GM19395 (cell line): ENCODE measurements at regions not wholly inside any gene's neighbourhood (a gene's known extent, or its start where the extent isn't known, plus 50 kb on each side); places are given as distances from the start of the nearest gene placed in this dataset.
"Not testable (repeated sequence)": the region's sequence is repeated elsewhere in the genome, so short reads cannot be mapped to it uniquely, and the experiment has no call there.

Experiments used
- ATAC-seq: cut with Tn5 transposase; IDR thresholded peaks from one replicate; pipeline ENCODE4 v1.9.1; 2021; ENCODE audit warnings: mild to moderate bottlenecking, moderate library complexity; ENCODE audit not compliant: unreplicated experiment

DNA sequence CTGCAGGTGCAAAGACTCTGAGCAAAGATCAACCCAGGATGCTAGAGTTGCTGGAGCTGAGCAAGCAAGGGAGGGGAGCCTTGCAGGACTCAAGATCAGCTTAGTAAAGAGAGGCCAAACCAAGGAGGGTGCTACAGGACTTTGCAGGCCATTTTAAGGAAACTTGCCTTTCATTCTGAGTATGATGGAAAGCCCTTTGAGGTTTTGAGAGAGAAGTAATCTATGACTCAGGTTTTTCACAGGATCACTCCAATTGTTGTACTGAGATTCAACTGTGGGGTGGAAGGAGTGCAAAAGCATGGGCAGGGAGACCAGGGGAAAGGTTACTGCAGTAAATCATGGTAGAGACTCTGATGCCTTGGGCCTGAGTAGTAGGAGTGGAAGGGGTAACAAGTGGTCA, 260.4 kb upstream of the GPR149 start:
- peak; percentile 67 for ATAC-seq

DNA sequence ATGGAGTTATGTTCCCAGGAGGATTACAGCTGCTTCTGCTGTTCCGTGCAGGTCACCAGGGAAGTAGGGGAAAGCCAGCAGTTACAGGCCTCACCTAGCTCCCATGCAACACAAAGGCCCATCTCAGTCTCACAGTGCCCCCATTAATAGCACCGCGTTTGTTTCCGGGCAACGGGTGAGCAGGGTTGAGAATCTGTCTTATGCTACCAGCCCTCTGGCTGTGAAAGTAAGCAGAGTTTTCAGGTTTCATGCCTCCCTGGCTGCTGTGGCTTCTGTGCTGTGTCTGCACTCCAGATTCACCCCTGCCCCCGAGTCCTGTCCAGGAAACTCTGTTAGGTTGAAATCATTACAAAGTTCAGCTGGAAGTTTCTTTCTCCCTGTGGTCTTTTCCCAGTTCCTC, 254.4 kb upstream of the GPR149 start:
- no peak for ATAC-seq

DNA sequence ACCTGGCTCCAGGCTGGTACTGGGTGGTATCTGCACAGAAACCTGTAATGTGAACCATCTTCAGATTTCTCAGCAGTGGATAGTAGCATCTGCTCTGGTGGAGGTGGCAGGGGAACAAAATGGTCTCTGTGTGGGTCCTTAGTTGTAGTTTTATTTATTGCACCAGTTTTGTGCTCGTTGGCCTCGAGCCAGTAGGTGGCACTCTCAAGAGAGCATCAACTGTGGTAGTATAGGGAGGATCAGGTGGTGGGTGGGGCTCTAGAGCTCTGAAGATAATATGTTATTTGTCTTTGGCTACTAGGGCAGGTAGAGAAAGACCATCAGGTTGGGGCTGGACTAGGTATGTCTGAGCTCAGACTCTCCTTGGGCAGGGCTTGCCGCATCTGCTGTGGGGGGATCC, 254.0 kb upstream of the GPR149 start:
- ATAC-seq = no peak

DNA sequence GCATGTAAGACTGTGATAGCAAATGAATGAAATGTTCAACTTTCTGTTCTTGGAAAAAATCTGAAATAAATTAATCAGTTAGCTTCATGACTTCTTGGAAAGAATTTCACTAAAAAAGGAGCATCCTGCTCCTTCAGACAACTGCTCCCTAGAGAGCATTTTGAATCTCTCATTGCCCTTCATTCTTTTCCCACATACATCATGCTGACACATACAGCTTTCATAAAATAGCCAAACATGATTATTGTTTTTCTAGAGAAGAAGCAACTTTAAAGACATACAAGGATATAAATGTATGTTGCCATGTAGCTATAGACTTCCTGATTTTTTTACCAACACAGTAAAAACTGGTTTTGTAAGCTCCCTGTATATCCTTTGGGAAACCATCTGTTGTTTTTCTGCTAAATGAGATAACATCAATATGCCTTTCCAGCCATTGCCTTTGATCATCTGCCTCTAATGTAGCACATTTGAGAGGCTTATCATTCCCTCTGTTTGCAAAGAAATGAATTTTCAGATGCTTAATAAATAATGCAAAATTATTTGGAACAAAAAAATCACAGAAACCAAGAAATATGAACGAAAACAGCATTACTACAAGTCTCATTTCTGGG, 248.2 kb upstream of the GPR149 start:
- no peak for ATAC-seq

DNA sequence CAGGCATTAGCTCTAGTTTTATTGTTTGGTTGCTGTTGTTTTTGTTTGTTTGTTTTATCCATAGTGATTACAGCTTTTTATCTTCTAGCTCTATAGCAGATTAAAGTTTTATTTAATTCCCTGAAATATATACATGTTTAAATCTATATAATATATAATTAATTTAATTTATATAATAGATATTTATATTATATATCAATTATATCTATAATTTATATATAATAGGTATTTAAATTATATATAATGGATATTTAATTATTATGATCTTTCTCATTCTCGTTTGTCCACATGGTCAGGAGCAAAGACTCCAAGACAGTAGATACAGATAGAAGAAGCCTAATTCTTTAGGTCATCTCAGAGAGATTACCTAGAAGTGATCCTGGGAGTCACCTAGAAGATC, 238.8 kb upstream of the GPR149 start:
- no peak for ATAC-seq

DNA sequence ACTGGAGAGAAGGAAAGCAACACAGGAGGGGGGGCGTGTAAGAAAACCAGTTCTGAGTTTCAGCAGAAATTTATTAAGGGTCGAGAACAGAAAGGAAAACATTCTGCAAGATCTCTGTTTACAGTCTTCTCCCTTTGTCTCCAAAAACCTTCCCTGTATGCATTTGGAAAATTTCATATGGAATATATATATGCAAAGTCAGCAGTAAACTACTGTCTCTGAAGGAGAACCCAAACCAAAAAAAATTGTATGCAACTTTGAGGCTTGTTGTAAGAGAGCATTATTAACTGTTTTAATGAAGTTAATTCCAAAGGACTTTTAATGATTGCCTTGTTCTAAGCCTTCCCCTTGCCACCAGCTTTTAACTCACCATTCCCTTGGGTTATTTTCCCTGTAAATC, 238.2 kb upstream of the GPR149 start:
- no peak for ATAC-seq

DNA sequence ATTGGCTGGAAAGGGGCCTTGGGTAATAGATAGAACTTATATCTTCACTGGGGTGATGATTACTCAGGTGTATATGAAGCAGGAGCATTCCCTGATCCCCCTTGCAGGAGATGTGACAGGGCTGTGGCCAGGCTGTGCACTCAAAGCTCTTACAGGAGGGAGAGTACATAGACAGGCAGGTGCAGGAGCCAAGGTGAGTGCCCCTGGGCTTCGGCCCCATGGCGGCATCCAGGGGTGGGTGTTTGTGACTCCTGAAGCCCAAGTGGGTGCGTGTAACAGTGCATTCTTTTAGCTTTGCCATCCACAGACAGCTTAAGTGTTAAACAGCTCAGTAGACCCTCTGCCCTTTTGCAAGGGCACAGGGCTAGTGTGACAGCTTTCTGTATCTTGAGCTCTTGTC, 236.6 kb upstream of the GPR149 start:
- no peak for ATAC-seq

DNA sequence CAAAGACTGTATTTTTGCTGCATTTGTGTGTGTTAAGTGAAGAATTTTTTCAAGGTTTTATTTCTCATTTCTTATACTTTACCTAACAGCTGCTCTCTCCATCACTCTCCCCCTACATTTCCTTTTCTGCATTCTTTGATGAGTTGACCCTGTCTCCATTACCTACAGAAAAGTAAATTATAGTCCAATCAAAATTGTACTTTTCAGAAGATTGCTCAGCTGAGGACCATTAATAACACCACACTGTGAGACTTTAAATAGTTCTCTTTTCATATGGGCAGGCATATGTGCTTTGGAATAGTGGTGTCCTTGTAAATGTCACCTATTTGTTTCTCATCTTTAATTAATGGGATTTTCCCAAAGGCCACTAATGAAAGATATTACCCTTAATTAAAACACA, 234.7 kb upstream of the GPR149 start:
- ATAC-seq = no peak

DNA sequence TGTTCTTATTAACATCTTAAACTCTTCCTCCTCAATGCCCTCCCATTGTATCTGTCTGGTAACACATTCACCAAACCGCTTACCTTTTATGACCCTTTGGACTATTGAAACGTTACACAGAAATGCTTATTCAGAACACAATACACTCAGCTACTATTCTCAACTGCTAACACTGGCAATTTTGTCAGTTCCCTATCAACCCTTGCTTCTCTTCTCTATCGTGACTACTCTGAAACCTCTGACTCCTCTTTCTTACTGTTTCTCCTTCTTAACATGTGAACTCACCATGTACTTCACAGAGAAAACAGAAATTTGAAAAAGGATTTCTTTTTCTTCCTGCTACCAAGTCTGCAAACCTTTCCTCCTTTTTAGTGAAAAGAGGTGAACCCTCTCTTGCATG, 232.9 kb upstream of the GPR149 start:
- ATAC-seq = no peak

DNA sequence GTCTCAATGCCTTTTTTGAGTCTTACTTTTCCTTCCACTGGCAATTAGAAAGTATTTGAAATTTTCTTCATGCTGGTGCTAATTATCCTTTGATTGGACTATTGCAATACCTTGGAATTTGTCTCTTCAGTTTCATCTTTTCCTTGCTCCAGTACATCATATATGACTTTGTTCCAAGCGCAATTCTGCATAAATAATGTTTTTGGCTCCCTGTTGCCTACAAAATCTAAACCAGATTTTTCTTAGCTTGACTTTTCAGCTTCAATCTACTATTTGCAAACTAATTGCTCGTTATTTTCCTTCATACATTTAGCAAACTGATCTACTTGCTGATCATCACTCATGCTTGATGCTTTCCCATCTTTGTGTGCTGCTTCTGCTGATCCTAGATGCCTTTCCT, 230.8 kb upstream of the GPR149 start:
- no peak for ATAC-seq

DNA sequence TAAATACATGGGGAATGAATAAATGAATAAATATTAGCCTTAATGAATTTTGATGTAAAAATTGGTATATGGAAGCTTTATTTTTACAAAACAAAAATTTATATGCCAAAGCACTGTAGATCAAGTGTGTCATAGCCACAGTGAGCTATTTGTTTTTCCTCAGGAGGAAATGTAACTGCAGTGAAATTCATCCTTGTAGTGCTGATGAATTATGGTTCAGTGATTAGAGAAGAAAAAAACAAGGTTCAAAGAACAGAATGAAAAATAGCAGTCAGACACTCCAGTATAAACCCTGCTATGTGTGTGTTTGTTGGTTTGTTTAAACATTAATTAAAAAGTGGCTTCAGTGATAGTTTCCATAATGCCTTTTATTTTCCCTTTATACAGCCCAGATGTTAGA, 228.0 kb upstream of the GPR149 start:
- no peak for ATAC-seq

DNA sequence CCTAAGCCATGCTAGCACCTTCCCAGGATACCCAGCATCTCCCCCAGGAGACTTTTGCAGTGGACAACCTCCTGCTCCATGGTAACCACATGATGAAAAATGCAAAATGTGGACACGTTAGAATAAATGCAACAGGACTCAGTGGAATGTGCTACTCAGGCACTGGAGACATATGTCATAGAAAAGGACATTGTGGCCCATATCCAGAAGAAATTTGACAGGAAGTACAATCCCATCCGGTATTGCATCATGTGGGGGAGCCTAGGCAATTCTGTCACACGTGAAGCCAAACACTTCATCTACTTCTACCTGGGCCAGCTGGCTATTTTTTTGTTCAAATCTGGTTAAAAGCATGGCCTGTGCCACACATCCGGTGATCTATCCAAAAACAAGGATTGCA, 227.2 kb upstream of the GPR149 start:
- no peak for ATAC-seq

DNA sequence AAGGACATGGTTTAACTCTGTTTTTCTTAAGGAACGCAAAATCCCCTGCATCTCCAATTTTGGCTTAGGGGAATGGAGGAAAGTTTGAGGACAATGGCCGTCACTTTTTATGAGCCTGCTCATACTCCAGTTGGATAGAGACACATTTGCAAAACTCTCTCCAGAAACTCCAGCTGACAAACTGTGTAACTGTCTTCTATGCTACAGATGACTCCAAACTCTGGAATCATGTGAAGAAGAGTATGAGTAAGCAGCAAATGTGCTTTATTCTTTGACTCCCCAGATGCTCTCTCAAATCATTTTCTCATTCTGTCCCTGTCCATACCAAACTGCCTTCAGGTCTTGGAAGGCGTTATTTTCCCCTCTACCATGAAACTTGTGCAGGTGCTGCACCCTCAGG, 226.5 kb upstream of the GPR149 start:
- ATAC-seq = no peak

DNA sequence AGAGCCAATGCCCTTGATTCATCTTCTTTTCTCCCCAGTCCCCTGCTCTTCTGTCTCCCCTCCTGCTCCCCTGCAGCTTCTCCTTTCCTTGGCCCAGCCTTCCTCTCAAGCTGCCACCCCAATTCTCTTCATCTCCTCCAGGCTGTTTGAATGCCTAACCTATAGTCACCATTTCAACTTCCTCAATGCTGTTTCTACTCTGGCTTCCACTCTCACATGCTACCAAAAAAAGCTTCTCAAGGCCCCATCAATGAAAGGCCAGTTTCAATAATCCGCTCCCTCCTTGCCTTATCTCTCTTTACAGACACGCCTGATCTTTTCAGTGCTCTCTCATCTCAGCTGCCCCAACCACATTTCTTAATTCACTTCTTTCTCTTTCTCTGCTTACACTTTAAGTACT, 212.2 kb upstream of the GPR149 start:
- no peak for ATAC-seq

DNA sequence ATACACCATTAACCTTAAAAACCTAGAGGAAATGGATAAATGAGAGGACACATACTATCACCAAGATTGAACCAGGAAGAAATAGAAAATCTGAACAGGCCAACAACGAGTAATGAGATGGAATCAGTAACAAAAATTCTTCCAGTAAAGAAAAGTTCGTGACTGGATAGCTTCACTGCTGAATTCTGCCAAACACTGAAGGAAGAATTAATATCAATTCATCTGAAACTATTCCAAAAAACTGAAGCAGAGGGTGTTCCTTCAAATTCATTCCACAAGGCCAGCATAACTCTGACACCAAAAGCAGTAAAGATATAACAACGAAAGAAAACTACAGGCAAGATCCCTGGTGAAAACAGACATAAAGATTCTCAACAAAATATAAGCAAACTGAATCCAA, 195.8 kb upstream of the GPR149 start:
- ATAC-seq = no peak

DNA sequence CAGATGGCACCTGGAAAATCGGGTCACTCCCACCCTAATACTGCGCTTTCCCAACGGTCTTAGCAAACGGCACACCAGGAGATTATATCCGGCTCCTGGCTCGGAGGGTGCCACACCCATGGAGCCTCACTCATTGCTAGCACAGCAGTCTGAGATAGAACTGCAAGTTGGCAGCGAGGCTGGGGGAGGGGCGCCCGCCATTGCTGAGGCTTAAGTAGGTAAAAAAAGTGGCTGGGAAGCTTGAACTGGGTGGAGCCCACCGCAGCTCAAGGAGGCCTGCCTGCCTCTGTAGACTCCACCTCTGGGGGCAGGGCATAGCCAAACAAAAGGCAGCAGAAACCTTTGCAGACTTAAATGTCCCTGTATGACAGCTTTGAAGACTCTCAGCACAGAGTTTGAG, 189.6 kb upstream of the GPR149 start:
- ATAC-seq = not testable (repeated sequence)

DNA sequence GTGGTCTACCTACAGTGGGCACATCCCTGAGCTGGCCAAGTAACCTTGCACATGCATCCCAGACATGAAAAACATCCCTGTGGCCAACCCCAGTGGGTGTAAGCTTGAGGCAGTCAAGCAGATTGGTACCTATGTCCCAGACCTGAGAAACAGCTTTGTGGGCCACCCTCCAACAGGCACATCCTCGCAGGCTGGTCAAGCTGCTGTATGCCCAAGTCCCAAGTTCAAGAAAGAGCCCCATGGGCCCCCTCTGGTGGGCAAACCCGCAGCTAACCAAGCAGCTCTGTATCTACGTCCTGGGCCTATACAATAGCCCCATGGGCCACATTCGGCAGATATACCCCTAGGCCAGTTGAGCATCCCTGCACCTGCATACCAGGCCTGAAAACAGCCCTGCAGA, 186.3 kb upstream of the GPR149 start:
- ATAC-seq = no peak

DNA sequence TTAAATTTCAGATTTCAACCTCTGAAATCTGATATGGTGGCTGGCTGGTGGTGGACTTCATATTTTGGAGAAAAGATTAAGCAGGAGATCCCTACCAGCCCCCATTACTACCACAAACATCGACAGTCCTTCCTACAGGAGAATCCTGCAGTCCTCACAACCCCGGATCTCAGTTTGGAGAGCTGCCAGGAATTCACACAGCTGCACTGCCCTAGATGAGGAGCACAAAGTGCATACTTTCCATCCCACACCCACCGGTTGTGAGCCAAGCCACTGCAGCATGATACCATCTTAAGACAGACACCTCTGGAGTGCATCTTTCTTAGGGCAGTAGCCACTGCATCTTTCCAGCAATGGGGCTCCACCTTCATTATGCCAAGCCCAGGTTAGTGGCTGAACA, 185.5 kb upstream of the GPR149 start:
- no peak for ATAC-seq

DNA sequence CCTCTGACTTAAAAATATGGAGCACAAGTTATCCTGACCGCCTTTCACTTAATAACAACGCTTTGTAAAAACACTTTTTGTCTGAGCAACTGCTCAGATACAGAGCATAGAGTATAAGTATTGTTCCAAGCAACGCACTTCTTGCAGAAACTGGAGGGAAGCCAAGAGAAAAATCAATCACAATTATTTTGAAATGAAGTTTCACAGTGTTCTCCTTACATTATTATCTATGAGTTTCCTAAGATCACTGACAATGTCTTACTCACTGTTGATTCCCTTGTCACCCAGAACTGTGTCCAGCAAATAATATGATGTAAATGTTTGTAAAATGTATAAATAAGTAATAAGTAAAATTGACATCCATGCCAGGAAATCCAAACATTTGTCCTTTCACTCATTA, 184.6 kb upstream of the GPR149 start:
- no peak for ATAC-seq

DNA sequence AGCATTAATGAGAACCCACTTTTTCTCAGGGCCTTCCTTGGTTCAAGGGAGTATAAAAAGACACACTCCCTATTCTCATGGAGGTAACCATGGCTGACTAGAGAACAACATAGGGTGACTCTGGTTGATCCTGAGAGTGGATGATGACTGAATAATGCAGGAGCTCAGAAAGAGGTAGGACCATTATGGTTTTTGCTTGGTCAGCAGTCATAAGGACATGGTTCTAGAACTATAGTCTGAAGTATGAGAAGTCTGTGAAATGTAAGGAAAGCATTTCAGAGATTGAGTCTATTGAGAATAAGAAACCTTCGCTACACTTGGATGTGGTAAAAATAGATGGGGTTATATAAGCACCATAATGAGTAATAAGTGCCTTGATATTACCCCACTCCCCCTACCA, 184.1 kb upstream of the GPR149 start:
- ATAC-seq = no peak

DNA sequence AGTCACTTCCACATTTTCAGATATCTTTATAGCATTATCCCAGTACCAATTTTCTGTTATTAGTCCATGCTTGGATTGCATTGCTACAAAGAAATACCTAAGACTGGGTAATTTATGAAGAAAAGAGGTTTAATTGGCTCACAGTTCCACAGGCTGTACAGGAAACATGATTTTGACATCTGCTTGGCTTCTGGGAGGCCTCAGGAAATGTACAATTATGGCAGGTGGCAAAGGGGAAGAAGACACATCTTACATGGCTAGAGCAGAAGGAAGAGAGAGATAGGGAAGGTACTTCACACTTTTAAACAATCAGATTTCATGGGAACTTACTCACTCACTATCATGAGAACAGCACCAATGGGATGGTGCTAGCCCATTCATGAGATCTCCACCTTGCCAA, 172.3 kb upstream of the GPR149 start:
- no peak for ATAC-seq

DNA sequence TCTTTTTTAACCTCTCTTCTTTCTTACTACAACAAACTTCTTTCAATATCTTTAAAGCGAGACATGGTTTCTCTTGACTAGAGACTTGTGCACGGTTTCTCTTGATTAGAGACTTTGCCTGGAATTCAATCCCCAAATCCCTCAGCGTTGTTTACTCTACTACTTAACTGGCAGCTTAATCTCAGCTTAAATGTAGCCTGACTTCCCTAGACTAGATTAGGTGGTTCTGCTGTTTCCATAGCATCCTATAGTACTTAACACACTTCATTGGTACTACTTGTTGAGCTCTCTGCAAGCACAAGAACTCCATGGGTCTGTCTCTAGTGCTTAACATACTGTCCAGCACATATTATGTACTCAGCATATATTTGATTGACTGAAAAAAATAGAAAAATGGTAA, 168.2 kb upstream of the GPR149 start:
- no peak for ATAC-seq

DNA sequence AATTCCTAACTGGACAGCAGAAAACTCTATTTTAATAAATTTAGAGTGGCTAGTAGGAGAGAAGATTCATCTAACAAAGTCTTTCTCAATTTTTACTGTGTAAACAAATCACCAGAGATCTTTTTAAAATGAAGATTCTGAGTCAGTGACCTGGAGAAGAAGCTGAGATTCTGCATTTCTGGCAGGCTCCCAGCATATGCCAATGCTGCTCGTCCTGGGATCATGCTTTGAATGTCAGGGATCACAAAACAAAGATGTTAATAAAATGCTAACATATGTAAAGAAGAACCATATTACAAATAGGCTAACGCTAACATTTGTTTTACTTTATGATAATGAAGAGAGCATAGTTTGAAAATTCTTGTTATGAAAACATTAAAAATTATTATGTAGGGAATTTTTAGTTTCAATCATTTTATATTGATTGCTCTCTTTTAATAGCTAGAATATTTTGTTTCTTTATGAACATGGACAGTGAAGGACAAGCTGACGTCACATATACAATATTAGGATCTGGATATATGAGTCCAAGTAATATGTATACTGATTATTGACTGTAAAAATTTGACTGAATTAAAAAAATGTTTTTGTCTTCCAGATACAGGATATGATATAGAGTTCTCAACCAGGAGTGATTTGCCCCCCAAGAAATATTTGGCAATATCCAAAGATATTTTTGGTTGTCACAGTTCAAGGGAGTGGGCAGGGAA, 160.8 kb upstream of the GPR149 start:
- ATAC-seq = no peak
